ENCODE measurements at regions not wholly inside any gene's neighbourhood (a gene's known extent, or its start where the extent isn't known, plus 50 kb on each side); places are given as distances from the start of the nearest gene placed in this dataset.

DNA sequence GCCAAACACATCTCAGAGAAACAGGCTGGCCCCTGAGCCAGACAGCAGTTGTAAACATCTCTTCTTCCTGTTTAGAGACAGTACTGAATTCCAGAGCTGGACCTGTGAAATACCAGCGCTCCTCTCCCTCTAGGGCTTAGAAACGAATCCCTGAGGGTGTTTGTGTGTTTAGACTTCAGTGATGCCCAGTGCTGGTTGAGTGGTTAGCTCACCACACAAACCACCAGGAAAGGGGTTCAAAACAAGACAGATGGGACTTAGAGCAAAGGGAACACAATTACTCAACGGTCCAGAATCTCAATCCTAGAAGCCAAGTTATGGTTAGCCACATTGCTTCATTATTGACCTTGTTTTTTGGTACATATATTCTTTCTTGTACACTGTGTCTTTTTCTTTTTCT, 108.7 kb upstream of the TMEM170B start (continued):
- TF ChIP-seq, protein P1, sequence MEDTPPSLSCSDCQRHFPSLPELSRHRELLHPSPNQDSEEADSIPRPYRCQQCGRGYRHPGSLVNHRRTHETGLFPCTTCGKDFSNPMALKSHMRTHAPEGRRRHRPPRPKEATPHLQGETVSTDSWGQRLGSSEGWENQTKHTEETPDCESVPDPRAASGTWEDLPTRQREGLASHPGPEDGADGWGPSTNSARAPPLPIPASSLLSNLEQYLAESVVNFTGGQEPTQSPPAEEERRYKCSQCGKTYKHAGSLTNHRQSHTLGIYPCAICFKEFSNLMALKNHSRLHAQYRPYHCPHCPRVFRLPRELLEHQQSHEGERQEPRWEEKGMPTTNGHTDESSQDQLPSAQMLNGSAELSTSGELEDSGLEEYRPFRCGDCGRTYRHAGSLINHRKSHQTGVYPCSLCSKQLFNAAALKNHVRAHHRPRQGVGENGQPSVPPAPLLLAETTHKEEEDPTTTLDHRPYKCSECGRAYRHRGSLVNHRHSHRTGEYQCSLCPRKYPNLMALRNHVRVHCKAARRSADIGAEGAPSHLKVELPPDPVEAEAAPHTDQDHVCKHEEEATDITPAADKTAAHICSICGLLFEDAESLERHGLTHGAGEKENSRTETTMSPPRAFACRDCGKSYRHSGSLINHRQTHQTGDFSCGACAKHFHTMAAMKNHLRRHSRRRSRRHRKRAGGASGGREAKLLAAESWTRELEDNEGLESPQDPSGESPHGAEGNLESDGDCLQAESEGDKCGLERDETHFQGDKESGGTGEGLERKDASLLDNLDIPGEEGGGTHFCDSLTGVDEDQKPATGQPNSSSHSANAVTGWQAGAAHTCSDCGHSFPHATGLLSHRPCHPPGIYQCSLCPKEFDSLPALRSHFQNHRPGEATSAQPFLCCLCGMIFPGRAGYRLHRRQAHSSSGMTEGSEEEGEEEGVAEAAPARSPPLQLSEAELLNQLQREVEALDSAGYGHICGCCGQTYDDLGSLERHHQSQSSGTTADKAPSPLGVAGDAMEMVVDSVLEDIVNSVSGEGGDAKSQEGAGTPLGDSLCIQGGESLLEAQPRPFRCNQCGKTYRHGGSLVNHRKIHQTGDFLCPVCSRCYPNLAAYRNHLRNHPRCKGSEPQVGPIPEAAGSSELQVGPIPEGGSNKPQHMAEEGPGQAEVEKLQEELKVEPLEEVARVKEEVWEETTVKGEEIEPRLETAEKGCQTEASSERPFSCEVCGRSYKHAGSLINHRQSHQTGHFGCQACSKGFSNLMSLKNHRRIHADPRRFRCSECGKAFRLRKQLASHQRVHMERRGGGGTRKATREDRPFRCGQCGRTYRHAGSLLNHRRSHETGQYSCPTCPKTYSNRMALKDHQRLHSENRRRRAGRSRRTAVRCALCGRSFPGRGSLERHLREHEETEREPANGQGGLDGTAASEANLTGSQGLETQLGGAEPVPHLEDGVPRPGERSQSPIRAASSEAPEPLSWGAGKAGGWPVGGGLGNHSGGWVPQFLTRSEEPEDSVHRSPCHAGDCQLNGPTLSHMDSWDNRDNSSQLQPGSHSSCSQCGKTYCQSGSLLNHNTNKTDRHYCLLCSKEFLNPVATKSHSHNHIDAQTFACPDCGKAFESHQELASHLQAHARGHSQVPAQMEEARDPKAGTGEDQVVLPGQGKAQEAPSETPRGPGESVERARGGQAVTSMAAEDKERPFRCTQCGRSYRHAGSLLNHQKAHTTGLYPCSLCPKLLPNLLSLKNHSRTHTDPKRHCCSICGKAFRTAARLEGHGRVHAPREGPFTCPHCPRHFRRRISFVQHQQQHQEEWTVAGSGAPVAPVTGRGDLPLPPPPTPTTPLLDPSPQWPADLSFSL (CRISPR knock-in tag; IDR thresholded peaks at IDR 0.05): no peak; the same call in 1 of the 2 replicates
- TF ChIP-seq KDM2A (CRISPR knock-in tag; IDR thresholded peaks at IDR 0.05; ENCODE audit: borderline replicate concordance, low read depth) (no peak), ZNF367 (CRISPR knock-in tag; IDR thresholded peaks at IDR 0.05; ENCODE audit: borderline replicate concordance) (no peak), GFI1 (CRISPR knock-in tag; IDR thresholded peaks at IDR 0.05; ENCODE audit: borderline replicate concordance) (no peak), TBP (CRISPR knock-in tag; IDR thresholded peaks at IDR 0.05) (no peak), CHD4 (IDR thresholded peaks at IDR 0.05; ENCODE audit: borderline replicate concordance, low read length) (no peak), BRCA1 (CRISPR knock-in tag; IDR thresholded peaks at IDR 0.05) (no peak), HNRNPUL1 (IDR thresholded peaks at IDR 0.05; ENCODE audit: low read depth, low read length) (no peak), NR3C1 (CRISPR knock-in tag; IDR thresholded peaks at IDR 0.05) (no peak), ZNF33A (CRISPR knock-in tag; IDR thresholded peaks at IDR 0.05; ENCODE audit: borderline replicate concordance) (no peak), ZNF333 (CRISPR knock-in tag; IDR thresholded peaks at IDR 0.05; ENCODE audit: borderline replicate concordance) (no peak), SRSF9 (IDR thresholded peaks at IDR 0.05; ENCODE audit: borderline replicate concordance, insufficient read depth, low read depth, low read length, poor library complexity, severe bottlenecking) (no peak), KDM3A (CRISPR knock-in tag; IDR thresholded peaks at IDR 0.05; ENCODE audit: low read depth) (no peak), HOXA7 (CRISPR knock-in tag; IDR thresholded peaks at IDR 0.05) (no peak), MAFF (IDR thresholded peaks at IDR 0.05; ENCODE audit: low read depth, low read length) (no peak)
- TF ChIP-seq, protein P2, sequence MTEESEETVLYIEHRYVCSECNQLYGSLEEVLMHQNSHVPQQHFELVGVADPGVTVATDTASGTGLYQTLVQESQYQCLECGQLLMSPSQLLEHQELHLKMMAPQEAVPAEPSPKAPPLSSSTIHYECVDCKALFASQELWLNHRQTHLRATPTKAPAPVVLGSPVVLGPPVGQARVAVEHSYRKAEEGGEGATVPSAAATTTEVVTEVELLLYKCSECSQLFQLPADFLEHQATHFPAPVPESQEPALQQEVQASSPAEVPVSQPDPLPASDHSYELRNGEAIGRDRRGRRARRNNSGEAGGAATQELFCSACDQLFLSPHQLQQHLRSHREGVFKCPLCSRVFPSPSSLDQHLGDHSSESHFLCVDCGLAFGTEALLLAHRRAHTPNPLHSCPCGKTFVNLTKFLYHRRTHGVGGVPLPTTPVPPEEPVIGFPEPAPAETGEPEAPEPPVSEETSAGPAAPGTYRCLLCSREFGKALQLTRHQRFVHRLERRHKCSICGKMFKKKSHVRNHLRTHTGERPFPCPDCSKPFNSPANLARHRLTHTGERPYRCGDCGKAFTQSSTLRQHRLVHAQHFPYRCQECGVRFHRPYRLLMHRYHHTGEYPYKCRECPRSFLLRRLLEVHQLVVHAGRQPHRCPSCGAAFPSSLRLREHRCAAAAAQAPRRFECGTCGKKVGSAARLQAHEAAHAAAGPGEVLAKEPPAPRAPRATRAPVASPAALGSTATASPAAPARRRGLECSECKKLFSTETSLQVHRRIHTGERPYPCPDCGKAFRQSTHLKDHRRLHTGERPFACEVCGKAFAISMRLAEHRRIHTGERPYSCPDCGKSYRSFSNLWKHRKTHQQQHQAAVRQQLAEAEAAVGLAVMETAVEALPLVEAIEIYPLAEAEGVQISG (CRISPR knock-in tag; IDR thresholded peaks at IDR 0.05): no peak
- TF ChIP-seq, protein P3, sequence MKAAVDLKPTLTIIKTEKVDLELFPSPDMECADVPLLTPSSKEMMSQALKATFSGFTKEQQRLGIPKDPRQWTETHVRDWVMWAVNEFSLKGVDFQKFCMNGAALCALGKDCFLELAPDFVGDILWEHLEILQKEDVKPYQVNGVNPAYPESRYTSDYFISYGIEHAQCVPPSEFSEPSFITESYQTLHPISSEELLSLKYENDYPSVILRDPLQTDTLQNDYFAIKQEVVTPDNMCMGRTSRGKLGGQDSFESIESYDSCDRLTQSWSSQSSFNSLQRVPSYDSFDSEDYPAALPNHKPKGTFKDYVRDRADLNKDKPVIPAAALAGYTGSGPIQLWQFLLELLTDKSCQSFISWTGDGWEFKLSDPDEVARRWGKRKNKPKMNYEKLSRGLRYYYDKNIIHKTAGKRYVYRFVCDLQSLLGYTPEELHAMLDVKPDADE (CRISPR knock-in tag; IDR thresholded peaks at IDR 0.05): no peak
- TF ChIP-seq, protein P4, sequence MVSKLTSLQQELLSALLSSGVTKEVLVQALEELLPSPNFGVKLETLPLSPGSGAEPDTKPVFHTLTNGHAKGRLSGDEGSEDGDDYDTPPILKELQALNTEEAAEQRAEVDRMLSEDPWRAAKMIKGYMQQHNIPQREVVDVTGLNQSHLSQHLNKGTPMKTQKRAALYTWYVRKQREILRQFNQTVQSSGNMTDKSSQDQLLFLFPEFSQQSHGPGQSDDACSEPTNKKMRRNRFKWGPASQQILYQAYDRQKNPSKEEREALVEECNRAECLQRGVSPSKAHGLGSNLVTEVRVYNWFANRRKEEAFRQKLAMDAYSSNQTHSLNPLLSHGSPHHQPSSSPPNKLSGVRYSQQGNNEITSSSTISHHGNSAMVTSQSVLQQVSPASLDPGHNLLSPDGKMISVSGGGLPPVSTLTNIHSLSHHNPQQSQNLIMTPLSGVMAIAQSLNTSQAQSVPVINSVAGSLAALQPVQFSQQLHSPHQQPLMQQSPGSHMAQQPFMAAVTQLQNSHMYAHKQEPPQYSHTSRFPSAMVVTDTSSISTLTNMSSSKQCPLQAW (CRISPR knock-in tag; IDR thresholded peaks at IDR 0.05): peak; percentile 42; the same call in 1 of the 2 replicates

All from HepG2 (cell line).